Dedifferentiated amniotic fluid mesenchymal stem cell (primary cell): ENCODE measurements at regions not wholly inside any gene's neighbourhood (a gene's known extent, or its start where the extent isn't known, plus 50 kb on each side); places are given as distances from the start of the nearest gene placed in this dataset.

Source experiments
- DNase-seq: peaks from one replicate; pipeline ENCODE4 v3.0.0-alpha.2; 2016; ENCODE audit errors: extremely low spot score

DNA sequence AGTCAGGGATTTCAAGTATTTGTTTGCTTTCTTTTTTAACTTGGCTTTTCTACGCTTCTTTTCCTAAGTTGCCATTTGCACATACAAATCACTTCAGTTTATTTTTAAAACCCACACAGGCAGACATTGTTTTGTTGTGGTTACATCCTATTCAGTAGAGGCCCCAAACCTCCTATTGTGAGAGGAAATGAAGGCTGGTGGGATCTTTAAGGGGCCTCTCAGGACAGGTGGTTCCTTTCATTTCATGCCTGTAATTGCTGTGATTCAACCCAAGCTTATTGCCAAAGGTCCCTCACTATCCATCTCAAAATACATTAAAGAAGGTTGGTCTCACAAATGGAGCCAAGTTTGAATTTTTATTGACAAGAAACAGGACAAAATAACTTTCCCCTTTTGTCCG, 257.1 kb downstream of the ADAMTS20 start:
- DNase-seq = no peak

GRCh38 chr12:43294147-43294546, 257.9 kb downstream of the ADAMTS20 start:
- no peak for DNase-seq

GRCh38 chr12:43293396-43293795, 258.6 kb downstream of the ADAMTS20 start:
- DNase-seq = no peak

DNA sequence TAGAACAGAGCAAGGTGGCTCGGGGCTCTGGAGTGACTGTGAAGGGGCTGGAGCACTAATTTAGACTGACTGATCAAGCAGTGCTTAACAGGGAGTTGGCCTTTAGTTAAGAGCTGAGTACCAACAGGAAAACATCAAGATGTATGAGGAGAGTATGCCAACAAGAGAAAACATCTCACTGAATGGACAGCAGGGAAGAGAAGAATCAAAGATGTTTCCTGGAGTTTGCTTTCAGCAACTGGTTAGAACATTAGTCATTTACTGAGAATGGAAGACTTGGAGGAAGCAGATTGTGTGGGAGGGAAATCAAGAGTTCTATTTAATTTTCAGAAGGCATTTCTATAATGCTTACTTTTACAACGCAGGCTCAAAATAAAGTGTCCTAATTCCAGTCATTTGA, 259.3 kb downstream of the ADAMTS20 start:
- DNase-seq = peak; percentile 70

DNA sequence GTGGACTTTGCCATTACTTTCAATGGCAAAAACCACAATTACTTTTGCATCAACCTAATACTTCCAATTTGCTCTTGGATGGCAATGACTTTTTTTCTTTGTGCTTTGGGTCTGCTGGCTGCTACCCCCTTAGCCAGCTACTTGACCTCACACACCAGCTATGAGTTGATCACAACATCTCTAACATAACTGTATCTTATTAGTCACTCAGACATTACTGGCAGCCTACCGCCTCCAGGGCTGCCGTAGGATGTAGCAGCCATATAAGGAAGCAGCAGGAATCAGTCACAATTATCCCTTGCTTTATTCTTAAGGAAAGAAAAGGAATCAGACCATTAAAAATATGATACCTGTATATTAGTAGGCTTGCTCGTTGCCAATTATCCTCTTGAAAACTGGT, 260.5 kb downstream of the ADAMTS20 start:
- DNase-seq = no peak

DNA sequence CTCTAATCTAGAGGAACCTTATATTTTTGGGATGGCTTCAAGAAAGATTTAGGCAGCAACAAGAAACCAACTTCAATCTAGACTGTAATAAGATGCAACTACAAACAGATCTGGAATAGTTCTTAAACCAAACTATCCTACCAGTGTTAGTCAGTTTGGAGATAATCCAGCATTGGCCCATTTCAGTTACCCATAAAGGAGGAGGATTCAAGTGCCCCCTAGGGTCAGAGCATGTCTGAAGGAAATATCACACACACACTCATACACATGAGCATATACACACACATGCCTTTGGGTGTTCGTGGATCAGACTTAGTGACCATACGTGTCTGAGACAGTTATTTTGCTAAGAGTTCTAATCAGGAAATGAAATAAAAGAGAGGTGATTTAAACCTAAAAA, 261.2 kb downstream of the ADAMTS20 start:
- DNase-seq = no peak

GRCh38 chr12:43289426-43289801, 262.6 kb downstream of the ADAMTS20 start:
- peak; percentile 31 for DNase-seq

DNA sequence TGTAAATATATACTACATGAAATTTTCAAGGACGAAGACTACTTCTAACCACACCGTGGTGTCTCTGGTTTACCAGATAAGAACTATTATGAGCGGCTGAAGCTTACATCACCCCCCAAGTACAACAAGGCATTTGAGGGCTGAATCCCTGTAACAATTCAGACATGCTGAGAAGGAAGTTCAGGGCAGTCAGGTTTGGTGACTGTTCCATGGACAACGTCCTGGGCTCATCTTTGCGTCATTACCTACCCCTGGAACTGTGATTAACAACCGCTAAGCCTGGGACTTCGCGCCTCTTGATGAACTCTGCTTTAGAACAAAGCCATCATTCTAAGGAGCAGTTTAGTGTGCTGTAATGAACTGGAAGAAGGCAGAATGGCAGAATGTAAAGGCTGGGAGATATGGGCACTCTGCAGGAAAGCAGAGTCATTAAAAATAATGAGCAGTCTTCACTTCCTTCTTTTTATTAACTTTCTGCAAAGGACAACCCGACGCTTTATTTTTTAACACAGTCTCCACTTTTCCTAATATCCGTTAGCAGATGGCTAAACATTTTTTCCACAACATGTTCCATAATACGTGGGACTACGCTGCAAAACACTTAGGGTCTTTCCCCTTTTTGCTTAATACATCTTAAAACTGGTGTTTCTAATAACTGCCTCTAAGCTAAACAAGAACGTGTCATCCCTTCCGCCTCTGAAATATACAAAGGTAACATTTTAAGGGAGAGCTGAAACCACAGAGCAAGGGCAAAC, 263.2 kb downstream of the ADAMTS20 start:
- no peak for DNase-seq

DNA sequence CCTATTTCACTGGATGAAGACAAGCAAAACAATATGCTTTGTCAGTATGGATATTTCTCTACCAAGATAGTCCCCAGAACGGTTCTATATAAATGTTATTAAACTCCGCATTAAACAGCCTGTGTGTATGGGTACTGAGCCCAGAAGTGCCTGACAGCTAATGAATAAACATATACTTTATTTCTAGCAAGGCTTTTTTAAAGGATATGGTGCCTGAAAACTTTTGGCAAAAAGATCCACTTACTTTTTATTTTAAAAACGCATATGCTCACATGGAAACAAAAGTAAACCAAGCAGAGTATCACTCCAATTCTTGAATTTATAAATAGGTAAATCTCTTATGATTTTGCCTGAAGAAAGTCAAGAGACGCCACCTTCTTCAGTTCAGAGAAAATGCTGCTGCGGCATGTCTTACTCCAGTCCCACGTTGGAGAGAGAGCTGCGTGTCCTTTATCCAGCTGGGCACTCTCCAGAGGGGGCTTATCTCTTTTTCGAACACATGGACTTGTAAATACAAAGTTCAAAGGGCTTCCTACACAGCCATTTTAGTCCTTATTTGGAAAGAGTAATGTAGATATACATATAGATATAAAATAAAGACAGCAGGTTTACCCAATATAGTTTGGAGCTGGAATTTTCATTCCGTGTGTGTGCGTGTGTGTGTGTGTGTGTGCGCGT, 264.2 kb downstream of the ADAMTS20 start:
- no peak for DNase-seq

- DNase-seq = no peak
These were observed 265.0 kb downstream of the ADAMTS20 start for GRCh38 chr12:43286986-43287385.

GRCh38 chr12:43285159-43285598, 266.8 kb downstream of the ADAMTS20 start:
- DNase-seq = peak; percentile 87

DNA sequence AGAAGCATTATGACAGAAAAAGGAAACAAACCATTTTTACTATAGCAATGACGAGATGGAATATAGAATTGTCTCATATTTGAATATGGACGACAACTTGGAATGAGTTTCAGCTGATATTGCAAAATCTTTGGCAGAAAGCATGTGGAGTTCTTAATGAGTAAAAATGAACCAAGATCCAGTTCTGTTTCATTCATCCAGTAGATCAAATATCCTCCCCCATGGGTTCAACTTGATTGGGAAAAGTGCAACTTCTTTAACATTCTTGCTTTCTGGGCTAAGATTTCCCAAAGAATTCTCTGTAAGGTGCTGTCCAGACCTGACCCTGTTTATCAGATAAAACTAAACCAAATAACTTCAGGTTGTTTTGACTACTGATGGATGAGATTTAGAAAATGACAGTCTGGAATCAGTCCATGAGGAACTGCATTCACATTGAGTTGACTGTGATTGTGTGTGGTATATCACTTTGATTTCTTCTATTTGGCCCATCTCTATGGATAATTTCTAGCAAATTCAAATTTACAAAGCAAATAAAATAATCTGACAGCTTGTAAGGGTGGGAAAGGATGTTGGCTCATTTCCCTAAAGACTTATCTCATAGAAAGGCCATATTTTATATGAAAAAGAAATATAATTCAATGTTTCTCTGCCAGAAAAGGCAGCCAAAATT, 267.4 kb downstream of the ADAMTS20 start:
- no peak for DNase-seq

DNA sequence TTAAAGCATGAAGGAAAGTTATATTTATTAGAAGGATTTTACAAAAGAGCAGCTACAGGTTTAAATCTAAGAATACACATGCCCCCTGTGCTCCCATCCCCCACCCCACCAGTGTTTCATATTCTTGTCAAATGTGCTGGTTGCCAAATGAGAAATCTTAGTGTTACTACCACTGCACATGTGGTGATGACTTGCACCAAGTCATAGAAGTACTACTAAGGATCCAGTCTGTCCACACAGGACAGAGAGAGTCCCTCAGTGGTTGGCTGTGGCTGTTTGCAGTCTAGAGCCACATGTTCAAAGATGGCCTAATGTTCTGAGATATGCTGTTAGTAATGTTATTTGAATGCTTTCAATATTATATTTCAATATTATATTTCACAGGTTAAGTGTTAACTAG, 268.8 kb downstream of the ADAMTS20 start:
- no peak for DNase-seq

DNA sequence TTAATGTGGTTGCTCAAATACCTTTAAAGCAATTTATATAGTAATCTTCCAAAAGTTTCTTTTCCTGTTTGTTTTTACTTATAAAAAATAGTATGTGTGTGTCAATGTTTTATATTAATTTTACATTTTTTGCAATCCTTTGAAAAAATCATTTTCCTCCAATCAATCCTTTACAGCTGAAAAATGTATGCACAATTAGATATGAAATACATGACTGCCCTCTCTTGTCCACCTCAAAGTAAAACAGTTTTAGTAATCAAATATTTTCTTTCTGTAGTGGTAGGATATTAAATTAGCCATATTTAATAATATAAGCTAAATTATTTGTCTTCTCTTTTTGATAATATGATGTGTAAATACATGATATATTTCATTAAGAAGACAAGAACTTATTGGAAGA, 269.9 kb downstream of the ADAMTS20 start:
- DNase-seq = peak; percentile 55

DNA sequence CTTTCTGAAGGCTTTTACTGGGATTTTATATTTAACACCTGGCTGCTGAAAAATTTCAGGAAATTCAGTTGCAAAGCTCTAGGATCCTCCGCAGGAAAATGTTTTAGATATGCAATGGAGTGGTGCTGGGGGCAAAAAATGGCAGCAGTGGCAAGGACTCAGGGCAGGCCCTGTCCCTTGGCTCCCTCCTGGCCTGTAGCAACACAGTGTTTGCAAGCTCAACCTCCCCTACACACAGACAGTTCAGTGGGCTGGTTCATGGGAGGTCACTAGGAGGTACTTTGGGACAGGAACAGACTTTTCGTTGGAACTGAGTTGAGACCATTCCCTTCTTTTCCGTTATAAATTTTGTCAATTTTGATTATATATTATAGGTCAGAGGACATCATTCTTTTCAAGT, 270.4 kb downstream of the ADAMTS20 start:
- DNase-seq = no peak

GRCh38 chr12:43278541-43278832, 273.5 kb downstream of the ADAMTS20 start:
- DNase-seq = no peak

DNA sequence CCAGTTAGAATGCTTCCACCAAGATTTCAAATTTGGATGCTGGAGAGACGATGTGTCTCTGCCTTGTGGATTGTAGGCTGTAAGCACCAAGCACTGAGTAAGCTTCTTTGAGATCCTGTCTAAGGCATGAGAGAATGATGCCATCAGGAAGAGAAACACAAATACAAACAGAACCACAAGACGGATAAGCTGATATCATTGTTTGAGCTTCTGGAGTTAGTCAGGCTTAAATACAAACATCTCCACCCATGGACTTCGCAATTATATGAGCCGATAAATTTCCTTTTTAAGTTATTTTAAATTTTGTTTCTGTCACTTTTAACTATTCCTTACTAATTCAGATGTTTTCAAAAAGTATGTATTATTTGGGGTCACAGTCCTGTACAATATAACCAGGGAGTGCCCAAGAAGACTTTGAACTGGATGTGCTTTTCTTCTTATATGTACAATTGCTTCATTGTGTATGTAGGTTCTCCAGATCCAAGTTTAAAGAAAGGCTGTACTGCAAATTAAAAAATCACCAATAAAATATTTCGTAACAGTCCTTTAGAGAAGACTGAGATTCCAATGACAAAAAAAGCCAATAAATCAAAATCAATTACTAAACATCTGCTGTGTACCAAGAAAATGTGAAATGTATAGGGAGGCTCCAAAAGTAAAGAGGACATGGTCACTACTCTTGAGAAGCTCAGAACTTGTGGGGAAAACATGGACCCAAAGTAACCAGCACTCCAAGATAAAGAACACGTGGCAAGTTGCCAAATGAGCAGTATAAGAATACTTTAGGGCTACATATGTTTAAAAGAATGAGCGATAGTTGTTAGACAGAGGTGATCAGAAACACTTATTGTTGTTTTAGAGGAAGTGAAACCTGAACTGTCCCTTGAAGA, 274.1 kb downstream of the ADAMTS20 start:
- DNase-seq = peak; percentile 38

- no peak for DNase-seq
These were observed 278.5 kb downstream of the ADAMTS20 start for GRCh38 chr12:43273467-43273866.

DNA sequence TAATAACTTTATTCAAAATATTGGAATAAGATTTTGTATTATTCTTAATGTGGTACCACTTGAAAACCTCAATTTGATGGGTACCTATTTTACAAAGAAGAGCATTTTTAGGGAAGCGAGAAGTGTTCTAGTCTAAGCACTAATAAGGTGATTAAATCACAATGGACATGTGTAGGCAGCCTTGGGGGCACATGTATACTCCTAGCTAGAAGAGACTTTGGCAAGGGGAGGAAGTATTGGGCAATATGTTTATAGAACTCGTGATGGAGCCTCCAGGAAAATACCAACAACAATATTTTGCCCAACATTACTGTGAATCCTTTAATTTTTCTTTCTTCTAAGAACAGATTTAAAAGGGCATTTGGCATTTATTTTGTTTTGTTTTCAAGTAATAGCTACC, 280.3 kb downstream of the ADAMTS20 start:
- no peak for DNase-seq

DNA sequence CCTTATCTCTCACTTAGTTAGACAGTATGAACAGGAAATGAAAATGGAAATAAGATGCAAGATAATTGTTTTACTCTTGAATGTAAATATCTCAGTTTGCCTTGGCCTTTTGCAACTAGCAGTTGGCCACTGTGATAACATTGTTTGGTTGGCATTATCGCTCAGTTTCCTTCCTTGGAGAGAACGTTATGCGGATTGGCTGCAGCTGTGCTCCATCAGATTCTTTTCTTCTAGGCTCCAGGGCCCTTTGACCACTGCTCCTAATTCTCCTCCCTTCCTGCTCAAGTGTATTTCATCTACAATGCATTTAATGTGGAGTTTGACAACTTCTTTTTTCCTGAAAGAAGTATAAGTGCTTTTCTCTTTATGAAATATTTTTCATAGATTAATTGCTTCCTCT, 284.2 kb downstream of the ADAMTS20 start:
- DNase-seq = no peak

DNA sequence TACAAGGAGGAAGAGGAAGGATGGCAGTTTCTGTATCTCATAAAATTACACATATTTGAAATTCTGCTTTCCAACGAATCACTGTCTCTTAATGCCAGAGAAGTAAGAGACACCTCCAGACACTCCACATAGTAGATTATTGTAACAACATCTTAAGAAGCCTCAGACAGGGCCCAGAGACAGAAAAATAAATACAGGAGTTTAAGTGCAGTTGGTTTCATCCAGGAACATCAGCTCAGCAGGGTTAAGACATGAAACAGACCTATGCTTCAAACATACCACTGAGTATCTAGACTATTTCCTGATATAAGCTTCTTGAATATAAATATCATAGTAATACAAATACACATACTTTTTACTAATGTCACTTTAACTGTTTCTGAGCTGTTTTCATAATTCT, 290.3 kb downstream of the ADAMTS20 start:
- no peak for DNase-seq

- no peak for DNase-seq
These were observed 296.4 kb downstream of the ADAMTS20 start for GRCh38 chr12:43255522-43256111.
